Astrocyte (in vitro differentiated cells and primary cell): ENCODE measurements at regions not wholly inside any gene's neighbourhood (a gene's known extent, or its start where the extent isn't known, plus 50 kb on each side); places are given as distances from the start of the nearest gene placed in this dataset.

Source experiments
- CTCF ChIP-seq: IDR thresholded peaks from 2 replicates; pipeline ENCODE4 v1.5.1; 2011; ENCODE audit warnings: low read depth, mild to moderate bottlenecking, inconsistent platforms, low read length, moderate library complexity; ENCODE audit not compliant: insufficient read depth
- EZH2 ChIP-seq: IDR thresholded peaks from 2 replicates; pipeline ENCODE4 v1.6.1; 2012; ENCODE audit warnings: mild to moderate bottlenecking, low read length, inconsistent platforms; ENCODE audit not compliant: insufficient read depth

GRCh38 chr17:14595656-14596055, 294.8 kb downstream of the HS3ST3B1 start:
- TF ChIP-seq CTCF (no peak), EZH2 (no peak)
